ENCODE measurements at regions not wholly inside any gene's neighbourhood (a gene's known extent, or its start where the extent isn't known, plus 50 kb on each side); places are given as distances from the start of the nearest gene placed in this dataset.

DNA sequence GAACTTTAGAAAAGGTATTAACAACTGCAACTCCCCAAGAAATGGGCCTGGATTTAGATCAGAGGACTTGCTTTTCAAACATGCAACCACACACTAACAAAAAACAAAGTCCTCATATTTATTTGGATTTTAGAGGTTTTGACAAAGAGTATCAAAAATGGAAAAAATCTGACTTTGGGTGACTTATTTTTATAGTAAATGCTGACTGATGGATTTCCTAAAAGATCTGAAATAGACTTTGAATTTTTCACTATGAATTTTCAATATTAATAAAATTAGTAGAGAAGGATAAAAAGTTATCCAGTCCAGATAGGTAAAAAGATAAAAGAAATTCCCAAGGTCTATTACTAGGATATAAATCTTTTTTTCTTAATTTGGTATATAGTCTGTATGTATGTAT, 253.5 kb downstream of the KCNJ2 start:
- TF ChIP-seq CTCF (IDR thresholded peaks at IDR 0.05; ENCODE audit: insufficient read depth, low read length, poor library complexity, severe bottlenecking): no peak
- H3K4me3 ChIP-seq (replicated peaks; ENCODE audit: low read depth, low read length): no peak overlapping the region
- no peaks in the 10 kb centered on the region for H3K27me3 ChIP-seq (replicated peaks; ENCODE audit: control insufficient read depth, insufficient read depth, low read length)
- DNase-seq (ENCODE audit: extremely low read depth, insufficient read length): no peak
- no peaks in the 10 kb centered on the region for H3K36me3 ChIP-seq (ENCODE audit: control insufficient read depth, insufficient read depth, low read length)

DNA sequence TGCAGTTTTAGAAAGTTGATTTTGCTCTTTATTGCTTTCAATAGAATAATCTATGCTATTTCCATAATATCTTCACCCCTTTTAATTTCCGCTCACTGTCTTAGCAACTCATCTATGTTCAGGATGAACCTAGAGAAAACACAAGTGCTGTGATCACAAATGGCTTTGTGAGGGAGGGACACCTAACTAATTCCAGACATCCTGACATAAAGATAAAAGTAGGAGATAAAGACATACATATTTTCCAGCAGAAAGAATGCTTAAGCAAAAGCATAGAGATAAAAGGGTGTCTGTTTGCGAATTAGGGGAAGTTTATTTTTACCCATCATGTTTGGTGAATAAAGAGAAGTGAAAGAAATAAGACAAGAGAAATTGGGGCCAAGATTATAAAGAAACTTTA, 254.2 kb downstream of the KCNJ2 start:
- Histone ChIP-seq H3K4me3 (replicated peaks; ENCODE audit: low read depth, low read length) (no peak overlapping the region), H3K27me3 (replicated peaks; ENCODE audit: control insufficient read depth, insufficient read depth, low read length) (no peaks in the 10 kb centered on the region), H3K36me3 (ENCODE audit: control insufficient read depth, insufficient read depth, low read length) (no peaks in the 10 kb centered on the region)
- no peak for DNase-seq (ENCODE audit: extremely low read depth, insufficient read length)
- TF ChIP-seq CTCF (IDR thresholded peaks at IDR 0.05; ENCODE audit: insufficient read depth, low read length, poor library complexity, severe bottlenecking): no peak

GRCh38 chr17:70426752-70427151, 257.4 kb downstream of the KCNJ2 start:
- H3K4me3 ChIP-seq (replicated peaks; ENCODE audit: low read depth, low read length): no peak overlapping the region
- TF ChIP-seq CTCF (IDR thresholded peaks at IDR 0.05; ENCODE audit: insufficient read depth, low read length, poor library complexity, severe bottlenecking): no peak
- no peak for DNase-seq (ENCODE audit: extremely low read depth, insufficient read length)
- H3K36me3 ChIP-seq (ENCODE audit: control insufficient read depth, insufficient read depth, low read length): no peaks in the 10 kb centered on the region
- H3K27me3 ChIP-seq (replicated peaks; ENCODE audit: control insufficient read depth, insufficient read depth, low read length): no peaks in the 10 kb centered on the region

GRCh38 chr17:70434536-70435490, 265.5 kb downstream of the KCNJ2 start:
- Histone ChIP-seq H3K36me3 (ENCODE audit: control insufficient read depth, insufficient read depth, low read length) (no peaks in the 10 kb centered on the region), H3K4me3 (replicated peaks; ENCODE audit: low read depth, low read length) (no peak overlapping the region), H3K27me3 (replicated peaks; ENCODE audit: control insufficient read depth, insufficient read depth, low read length) (no peaks in the 10 kb centered on the region)
- no peak for DNase-seq (ENCODE audit: extremely low read depth, insufficient read length)
- no peak for TF ChIP-seq CTCF (IDR thresholded peaks at IDR 0.05; ENCODE audit: insufficient read depth, low read length, poor library complexity, severe bottlenecking)

- Histone ChIP-seq H3K27me3 (replicated peaks; ENCODE audit: control insufficient read depth, insufficient read depth, low read length) (no peaks in the 10 kb centered on the region), H3K4me3 (replicated peaks; ENCODE audit: low read depth, low read length) (no peak overlapping the region), H3K36me3 (ENCODE audit: control insufficient read depth, insufficient read depth, low read length) (no peaks in the 10 kb centered on the region)
- no peak for TF ChIP-seq CTCF (IDR thresholded peaks at IDR 0.05; ENCODE audit: insufficient read depth, low read length, poor library complexity, severe bottlenecking)
- DNase-seq (ENCODE audit: extremely low read depth, insufficient read length): no peak
These were observed 268.3 kb downstream of the KCNJ2 start for GRCh38 chr17:70437656-70438055.

Data from GM06990 (cell line).